Uterus (tissue), 2 donors: ENCODE measurements at regions not wholly inside any gene's neighbourhood (a gene's known extent, or its start where the extent isn't known, plus 50 kb on each side); places are given as distances from the start of the nearest gene placed in this dataset.

ENCODE experiments used
- CTCF ChIP-seq, 4 experiments: fragments of 200-600 bp in 2 of 4; fragments of 450-650 bp in 2 of 4; sonication (generic) in 2 of 4; IDR thresholded peaks; one replicate each; pipeline ENCODE4 v1.5.1; 2016 to 2019; ENCODE audit warnings: antibody characterized with exemption in 4 of 4, mild to moderate bottlenecking in 2 of 4, moderate library complexity in 1 of 4
- POLR2A ChIP-seq, 2 donors: fragments of 450-650 bp; IDR thresholded peaks; one replicate each; pipeline ENCODE4 v1.6.1; 2016; ENCODE audit warnings: antibody characterized with exemption in 2 of 2, mild to moderate bottlenecking in 1 of 2, moderate library complexity in 1 of 2

DNA sequence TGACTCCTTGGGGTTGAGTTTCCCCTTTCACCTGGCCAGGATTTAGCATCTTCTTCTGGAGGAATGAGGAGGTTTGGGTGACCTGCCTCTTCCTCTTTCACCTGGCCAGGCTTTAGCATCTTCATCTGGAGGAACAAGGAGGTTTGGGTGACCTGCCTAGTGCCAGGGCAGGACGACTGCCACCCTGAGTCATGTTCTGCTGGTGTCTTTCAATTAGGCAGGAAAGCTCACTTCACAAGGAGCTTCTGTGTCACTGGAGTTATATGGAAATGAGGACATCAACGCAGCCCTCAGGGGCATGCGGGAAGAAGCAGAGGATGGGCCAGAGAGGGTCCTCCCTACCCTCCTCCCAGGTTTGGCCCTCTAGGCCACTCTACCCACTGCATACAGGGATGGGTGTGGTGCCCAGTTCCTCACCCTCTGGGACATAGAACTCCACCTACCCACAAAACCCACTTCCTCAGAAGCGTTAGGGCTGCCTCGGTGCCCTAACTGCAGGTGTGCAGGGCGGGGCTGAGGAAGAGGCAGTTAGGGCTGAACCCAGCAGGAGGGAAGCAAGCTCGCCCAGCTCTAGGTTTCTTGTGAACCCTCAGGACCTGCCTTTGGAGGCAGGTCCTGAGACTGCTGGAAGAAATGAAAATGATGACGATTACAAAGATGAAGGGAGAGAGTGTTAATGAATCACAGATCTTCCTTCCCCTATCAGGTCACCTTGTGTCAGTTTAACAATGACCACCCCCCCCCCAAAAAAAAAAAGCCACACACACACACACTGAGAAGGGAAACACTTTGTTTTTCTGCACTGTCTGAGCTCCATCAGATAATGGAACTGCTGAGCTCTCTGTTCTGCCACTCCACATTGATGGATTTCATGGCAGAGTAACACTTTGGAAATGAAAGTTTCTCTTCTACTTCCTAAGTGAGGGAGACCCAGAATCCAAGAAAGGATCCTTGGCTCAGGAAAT, 71.0 kb downstream of the ARL4C start:
- TF ChIP-seq CTCF (IDR thresholded peaks at IDR 0.05), result no peak
- no peak for TF ChIP-seq POLR2A (IDR thresholded peaks at IDR 0.05)
